HCT116 (cell line): ENCODE measurements at regions not wholly inside any gene's neighbourhood (a gene's known extent, or its start where the extent isn't known, plus 50 kb on each side); places are given as distances from the start of the nearest gene placed in this dataset.

Experiments
- ATAC-seq: fragments of 200-7000 bp; cut with Tn5 transposase; 2 replicates; pipeline ENCODE4 v1.9.1; 2020; ENCODE audit warnings: mild to moderate bottlenecking, moderate library complexity
- BruUV-seq: library from RNA; stranded (reverse); fragments of 400-500 nt; replicated peaks from 2 replicates; lab custom pipeline; 2021; lab: Mats Ljungman, UMichigan
- CTCF ChIA-PET: fragments of 300-600 bp; sonication (Branson Sonifier 250); formaldehyde crosslinking; loops from one replicate; lab custom pipeline; 2021; ENCODE audit warnings: antibody characterized with exemption; lab: Charles Lee
- POLR2A ChIA-PET: fragments of 300-600, 350-600 bp; sonication (Branson Sonifier 250); formaldehyde crosslinking; loops from one replicate; lab custom pipeline; 2021; ENCODE audit warnings: antibody characterized with exemption; lab: Charles Lee
- RAD21 ChIA-PET, 2 experiments: fragments of 300-600 bp; sonication (Branson Sonifier 250); formaldehyde crosslinking; loops; one replicate each; lab custom pipeline; 2023; ENCODE audit warnings: low total read pairs in 2 of 2; ENCODE audit not compliant: uncharacterized antibody in 2 of 2, unreplicated experiment in 2 of 2, low non-redundant PET in 1 of 2; lab: Charles Lee
- DNase-seq: peaks from one replicate; pipeline ENCODE4 v3.0.0-alpha.2; 2010; ENCODE audit warnings: low read depth, low spot score
- H2AFZ ChIP-seq: fragments of 200-600 bp; shearing (Covaris generic), sonication (generic); 2 replicates; pipeline ENCODE4 v1.6.1; 2017; ENCODE audit warnings: low read depth, mixed run types, mixed read lengths, antibody characterized with exemption, low read length; ENCODE audit not compliant: poor library complexity, severe bottlenecking
- H3K27ac ChIP-seq: 2 replicates; pipeline ENCODE4 v1.5.1; 2012; ENCODE audit warnings: low read depth, low read length
- H3K27me3 ChIP-seq: fragments of 200-600 bp; sonication (generic); 2 replicates; pipeline ENCODE4 v1.6.1; 2016; ENCODE audit warnings: mixed run types, low read length, mixed read lengths; ENCODE audit not compliant: insufficient read depth
- H3K36me3 ChIP-seq, 2 experiments: fragments of 200-500 bp in 1 of 2; fragments of 200-600 bp in 1 of 2; sonication (Bioruptor generic) in 1 of 2; sonication (generic) in 1 of 2; 2 replicates each; pipeline versions ENCODE4 v1.5.1 to v1.6.1; 2014 to 2016; ENCODE audit warnings: low read length in 2 of 2, inconsistent platforms in 1 of 2, mixed read lengths in 1 of 2, mixed run types in 1 of 2; ENCODE audit not compliant: insufficient read depth in 2 of 2, control insufficient read depth in 1 of 2
- H3K4me1 ChIP-seq, 2 experiments: fragments of 200-600 bp in 1 of 2; sonication (generic) in 1 of 2; 2 replicates each; pipeline versions ENCODE4 v1.5.1 to v1.6.1; 2012 to 2017; ENCODE audit warnings: low read length in 2 of 2, inconsistent platforms in 1 of 2, mild to moderate bottlenecking in 1 of 2, mixed read lengths in 1 of 2, mixed run types in 1 of 2, moderate library complexity in 1 of 2; ENCODE audit not compliant: insufficient read depth in 2 of 2, control insufficient read depth in 1 of 2
- H3K4me2 ChIP-seq: fragments of 200-600 bp; sonication (generic); 2 replicates; pipeline ENCODE4 v1.6.1; 2017; ENCODE audit warnings: mixed run types, low read length, mixed read lengths
- H3K4me3 ChIP-seq, 2 experiments: fragments of 200-600 bp in 1 of 2; sonication (generic) in 1 of 2; replicated peaks in 1 of 2; 2 replicates each; pipeline ENCODE4 v1.5.1; 2011 to 2016; ENCODE audit warnings: low read length in 2 of 2, control low read depth in 1 of 2, low read depth in 1 of 2, mild to moderate bottlenecking in 1 of 2, mixed read lengths in 1 of 2, mixed run types in 1 of 2
- H3K79me2 ChIP-seq: fragments of 200-600 bp; sonication (generic); 2 replicates; pipeline ENCODE4 v1.6.1; 2017; ENCODE audit warnings: mild to moderate bottlenecking, mixed run types, low read length, moderate library complexity, mixed read lengths; ENCODE audit not compliant: insufficient read depth
- H3K9ac ChIP-seq: fragments of 200-600 bp; sonication (generic); 2 replicates; pipeline ENCODE4 v1.6.1; 2016; ENCODE audit warnings: low read length, mixed read lengths
- H3K9me2 ChIP-seq: fragments of 200-600 bp; sonication (generic), shearing (Covaris generic); 2 replicates; pipeline ENCODE4 v1.6.1; 2017; ENCODE audit warnings: mixed run types, mild to moderate bottlenecking, moderate library complexity; ENCODE audit not compliant: insufficient read depth
- H3K9me3 ChIP-seq, 2 experiments: fragments of 200-500 bp in 1 of 2; fragments of 200-600 bp in 1 of 2; sonication (Bioruptor generic) in 1 of 2; sonication (generic) in 1 of 2; 2 replicates each; pipeline ENCODE4 v1.6.1; 2014 to 2017; ENCODE audit warnings: low read length in 2 of 2, mixed read lengths in 2 of 2, inconsistent platforms in 1 of 2, low read depth in 1 of 2, mild to moderate bottlenecking in 1 of 2, mixed run types in 1 of 2, moderate library complexity in 1 of 2; ENCODE audit not compliant: control insufficient read depth in 1 of 2, insufficient read depth in 1 of 2
- H4K20me1 ChIP-seq: fragments of 200-600 bp; sonication (generic), shearing (Covaris generic); 2 replicates; pipeline ENCODE4 v1.6.1; 2017; ENCODE audit warnings: mixed run types, mild to moderate bottlenecking, moderate library complexity; ENCODE audit not compliant: insufficient read depth
- CBX3 ChIP-seq: IDR thresholded peaks from 2 replicates; pipeline ENCODE4 v1.6.1; 2012; ENCODE audit warnings: low read depth
- EZH2phosphoT487 ChIP-seq: fragments of 200-600 bp; IDR thresholded peaks from 2 replicates; pipeline ENCODE4 v1.6.1; 2018; ENCODE audit warnings: antibody characterized with exemption, borderline replicate concordance
- FOSL1 ChIP-seq: IDR thresholded peaks from 2 replicates; pipeline ENCODE4 v1.6.1; 2012; ENCODE audit warnings: low read depth
- JUND ChIP-seq: IDR thresholded peaks from 2 replicates; pipeline ENCODE4 v1.6.1; 2012
- POLR2A ChIP-seq: IDR thresholded peaks from 2 replicates; pipeline ENCODE4 v1.7.0; 2011; ENCODE audit warnings: borderline replicate concordance; ENCODE audit not compliant: insufficient read depth, insufficient read length; ENCODE audit errors: extremely low read depth
- RAD21 ChIP-seq: IDR thresholded peaks from 2 replicates; pipeline ENCODE4 v1.6.1; 2012; ENCODE audit warnings: low read depth, mild to moderate bottlenecking
- SIN3A ChIP-seq: IDR thresholded peaks from 2 replicates; pipeline ENCODE4 v1.6.1; 2012; ENCODE audit warnings: low read depth
- YY1 ChIP-seq: IDR thresholded peaks from 2 replicates; pipeline ENCODE4 v1.6.1; 2011; ENCODE audit warnings: low read length, low read depth, moderate library complexity, mild to moderate bottlenecking; ENCODE audit not compliant: insufficient replicate concordance; ENCODE audit errors: extremely low read depth
- intact Hi-C: fragments of 100-400 bp; cut with micrococcal nuclease; formaldehyde crosslinking; loops from 2 replicates; pipeline ENCODE4 v1.10.0; 2022
- TF ChIP-seq, protein P1 (sequence below): IDR thresholded peaks from 2 replicates; pipeline ENCODE4 v1.6.1; 2012
- TF ChIP-seq, protein P2 (sequence below): IDR thresholded peaks from 2 replicates; pipeline ENCODE4 v1.6.1; 2012; ENCODE audit warnings: low read depth
- TF ChIP-seq, protein P3 (sequence below), 3 experiments: fragments of 200-600 bp in 1 of 3; sonication (generic) in 1 of 3; IDR thresholded peaks in 2 of 3; conservative IDR thresholded peaks in 1 of 3; 2 replicates each; pipeline ENCODE4 v1.5.1; 2012 to 2017; ENCODE audit warnings: low read depth in 2 of 3, low read length in 2 of 3, antibody characterized with exemption in 1 of 3, borderline replicate concordance in 1 of 3, control low read depth in 1 of 3, mild to moderate bottlenecking in 1 of 3, mixed read lengths in 1 of 3, mixed run types in 1 of 3, moderate library complexity in 1 of 3; ENCODE audit not compliant: insufficient read depth in 1 of 3

DNA sequence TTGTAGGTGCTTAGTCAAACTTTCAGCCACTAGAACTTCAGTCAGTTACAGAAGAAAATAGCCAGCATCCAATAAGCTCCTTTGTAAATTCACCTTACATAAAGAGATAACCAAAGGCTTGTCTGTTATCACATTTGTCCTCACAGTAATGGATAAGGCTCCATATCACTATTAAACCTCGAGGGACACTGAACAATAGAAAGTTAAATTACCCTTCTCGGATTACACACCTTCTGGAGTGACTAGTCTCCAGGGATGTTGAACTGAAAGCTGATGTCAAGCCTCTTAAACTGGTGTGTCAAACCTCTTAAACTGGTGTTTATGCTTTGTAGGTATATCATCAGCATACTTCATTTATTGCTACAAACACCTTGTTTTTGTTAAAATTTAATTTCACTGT, 639.0 kb downstream of the CENPC start:
- intact Hi-C loops, result no loop called here
- CTCF ChIA-PET, result no interaction called here
- no TSS peak for BruUV-seq
- Histone ChIP-seq H2AFZ (no peak overlapping the region), H3K9me3 (peaks cover 5 to 24% of the 10 kb centered on the region in 2 experiments; a peak in 2 of 4 replicates), H3K79me2 (no peaks in the 10 kb centered on the region), H3K27me3 (no peaks in the 10 kb centered on the region), H4K20me1 (no peaks in the 10 kb centered on the region), H3K9ac (no peak overlapping the region), H3K9me2 (no peaks in the 10 kb centered on the region), H3K4me1 (no peaks in the 10 kb centered on the region), H3K36me3 (no peaks in the 10 kb centered on the region), H3K4me3 (no peak overlapping the region), H3K27ac (no peak overlapping the region), H3K4me2 (no peak overlapping the region)
- DNase-seq (no peak), ATAC-seq (no peak)
- TF ChIP-seq, protein P1, sequence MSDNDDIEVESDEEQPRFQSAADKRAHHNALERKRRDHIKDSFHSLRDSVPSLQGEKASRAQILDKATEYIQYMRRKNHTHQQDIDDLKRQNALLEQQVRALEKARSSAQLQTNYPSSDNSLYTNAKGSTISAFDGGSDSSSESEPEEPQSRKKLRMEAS, result no peak
- no peak for TF ChIP-seq EZH2phosphoT487
- TF ChIP-seq POLR2A, result no peak
- TF ChIP-seq JUND, result no peak
- no peak for TF ChIP-seq SIN3A
- TF ChIP-seq, protein P2, sequence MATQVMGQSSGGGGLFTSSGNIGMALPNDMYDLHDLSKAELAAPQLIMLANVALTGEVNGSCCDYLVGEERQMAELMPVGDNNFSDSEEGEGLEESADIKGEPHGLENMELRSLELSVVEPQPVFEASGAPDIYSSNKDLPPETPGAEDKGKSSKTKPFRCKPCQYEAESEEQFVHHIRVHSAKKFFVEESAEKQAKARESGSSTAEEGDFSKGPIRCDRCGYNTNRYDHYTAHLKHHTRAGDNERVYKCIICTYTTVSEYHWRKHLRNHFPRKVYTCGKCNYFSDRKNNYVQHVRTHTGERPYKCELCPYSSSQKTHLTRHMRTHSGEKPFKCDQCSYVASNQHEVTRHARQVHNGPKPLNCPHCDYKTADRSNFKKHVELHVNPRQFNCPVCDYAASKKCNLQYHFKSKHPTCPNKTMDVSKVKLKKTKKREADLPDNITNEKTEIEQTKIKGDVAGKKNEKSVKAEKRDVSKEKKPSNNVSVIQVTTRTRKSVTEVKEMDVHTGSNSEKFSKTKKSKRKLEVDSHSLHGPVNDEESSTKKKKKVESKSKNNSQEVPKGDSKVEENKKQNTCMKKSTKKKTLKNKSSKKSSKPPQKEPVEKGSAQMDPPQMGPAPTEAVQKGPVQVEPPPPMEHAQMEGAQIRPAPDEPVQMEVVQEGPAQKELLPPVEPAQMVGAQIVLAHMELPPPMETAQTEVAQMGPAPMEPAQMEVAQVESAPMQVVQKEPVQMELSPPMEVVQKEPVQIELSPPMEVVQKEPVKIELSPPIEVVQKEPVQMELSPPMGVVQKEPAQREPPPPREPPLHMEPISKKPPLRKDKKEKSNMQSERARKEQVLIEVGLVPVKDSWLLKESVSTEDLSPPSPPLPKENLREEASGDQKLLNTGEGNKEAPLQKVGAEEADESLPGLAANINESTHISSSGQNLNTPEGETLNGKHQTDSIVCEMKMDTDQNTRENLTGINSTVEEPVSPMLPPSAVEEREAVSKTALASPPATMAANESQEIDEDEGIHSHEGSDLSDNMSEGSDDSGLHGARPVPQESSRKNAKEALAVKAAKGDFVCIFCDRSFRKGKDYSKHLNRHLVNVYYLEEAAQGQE, result no peak
- no peak for TF ChIP-seq YY1
- no peak for TF ChIP-seq RAD21
- TF ChIP-seq FOSL1, result no peak
- TF ChIP-seq, protein P3, sequence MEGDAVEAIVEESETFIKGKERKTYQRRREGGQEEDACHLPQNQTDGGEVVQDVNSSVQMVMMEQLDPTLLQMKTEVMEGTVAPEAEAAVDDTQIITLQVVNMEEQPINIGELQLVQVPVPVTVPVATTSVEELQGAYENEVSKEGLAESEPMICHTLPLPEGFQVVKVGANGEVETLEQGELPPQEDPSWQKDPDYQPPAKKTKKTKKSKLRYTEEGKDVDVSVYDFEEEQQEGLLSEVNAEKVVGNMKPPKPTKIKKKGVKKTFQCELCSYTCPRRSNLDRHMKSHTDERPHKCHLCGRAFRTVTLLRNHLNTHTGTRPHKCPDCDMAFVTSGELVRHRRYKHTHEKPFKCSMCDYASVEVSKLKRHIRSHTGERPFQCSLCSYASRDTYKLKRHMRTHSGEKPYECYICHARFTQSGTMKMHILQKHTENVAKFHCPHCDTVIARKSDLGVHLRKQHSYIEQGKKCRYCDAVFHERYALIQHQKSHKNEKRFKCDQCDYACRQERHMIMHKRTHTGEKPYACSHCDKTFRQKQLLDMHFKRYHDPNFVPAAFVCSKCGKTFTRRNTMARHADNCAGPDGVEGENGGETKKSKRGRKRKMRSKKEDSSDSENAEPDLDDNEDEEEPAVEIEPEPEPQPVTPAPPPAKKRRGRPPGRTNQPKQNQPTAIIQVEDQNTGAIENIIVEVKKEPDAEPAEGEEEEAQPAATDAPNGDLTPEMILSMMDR (IDR thresholded peaks at IDR 0.05 in 2 of 3, conservative IDR thresholded peaks at IDR 0.05 in 1 of 3; ENCODE audit: borderline replicate concordance in 1 of 3, insufficient read depth in 1 of 3, low read depth in 2 of 3, low read length in 2 of 3), result no peak
- TF ChIP-seq CBX3, result no peak
- POLR2A ChIA-PET, result no interaction called here
- RAD21 ChIA-PET, result no interaction called here
